Gastrocnemius medialis (tissue), 4 donors: ENCODE measurements at regions not wholly inside any gene's neighbourhood (a gene's known extent, or its start where the extent isn't known, plus 50 kb on each side); places are given as distances from the start of the nearest gene placed in this dataset.

Experiments
- POLR2A ChIP-seq, 2 donors: fragments of 450-650 bp; IDR thresholded peaks; one replicate each; pipeline ENCODE4 v1.6.1; 2017; ENCODE audit warnings: antibody characterized with exemption in 2 of 2, mild to moderate bottlenecking in 2 of 2, moderate library complexity in 2 of 2
- TF ChIP-seq, protein P1 (sequence below), 5 experiments: fragments of 450-650 bp in 3 of 5; fragments of 200-600 bp in 2 of 5; sonication (generic) in 2 of 5; IDR thresholded peaks in 4 of 5; conservative IDR thresholded peaks in 1 of 5; 1 replicate in 4 of 5; 2 replicates in 1 of 5; pipeline ENCODE4 v1.5.1; 2016 to 2019; ENCODE audit warnings: antibody characterized with exemption in 5 of 5, mild to moderate bottlenecking in 3 of 5, moderate library complexity in 3 of 5

GRCh38 chr21:39048574-39048973, 134.7 kb downstream of the PSMG1 start:
- TF ChIP-seq, protein P1, sequence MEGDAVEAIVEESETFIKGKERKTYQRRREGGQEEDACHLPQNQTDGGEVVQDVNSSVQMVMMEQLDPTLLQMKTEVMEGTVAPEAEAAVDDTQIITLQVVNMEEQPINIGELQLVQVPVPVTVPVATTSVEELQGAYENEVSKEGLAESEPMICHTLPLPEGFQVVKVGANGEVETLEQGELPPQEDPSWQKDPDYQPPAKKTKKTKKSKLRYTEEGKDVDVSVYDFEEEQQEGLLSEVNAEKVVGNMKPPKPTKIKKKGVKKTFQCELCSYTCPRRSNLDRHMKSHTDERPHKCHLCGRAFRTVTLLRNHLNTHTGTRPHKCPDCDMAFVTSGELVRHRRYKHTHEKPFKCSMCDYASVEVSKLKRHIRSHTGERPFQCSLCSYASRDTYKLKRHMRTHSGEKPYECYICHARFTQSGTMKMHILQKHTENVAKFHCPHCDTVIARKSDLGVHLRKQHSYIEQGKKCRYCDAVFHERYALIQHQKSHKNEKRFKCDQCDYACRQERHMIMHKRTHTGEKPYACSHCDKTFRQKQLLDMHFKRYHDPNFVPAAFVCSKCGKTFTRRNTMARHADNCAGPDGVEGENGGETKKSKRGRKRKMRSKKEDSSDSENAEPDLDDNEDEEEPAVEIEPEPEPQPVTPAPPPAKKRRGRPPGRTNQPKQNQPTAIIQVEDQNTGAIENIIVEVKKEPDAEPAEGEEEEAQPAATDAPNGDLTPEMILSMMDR (IDR thresholded peaks at IDR 0.05 in 4 of 5, conservative IDR thresholded peaks at IDR 0.05 in 1 of 5), result no peak
- TF ChIP-seq POLR2A (IDR thresholded peaks at IDR 0.05), result no peak
